Loucy (cell line): ENCODE measurements at regions not wholly inside any gene's neighbourhood (a gene's known extent, or its start where the extent isn't known, plus 50 kb on each side); places are given as distances from the start of the nearest gene placed in this dataset.

Source experiments
- H2AFZ ChIP-seq: fragments of 200-600 bp; sonication (generic); 2 replicates; pipeline ENCODE4 v1.6.0; 2016; ENCODE audit warnings: antibody characterized with exemption, mild to moderate bottlenecking, low read length, moderate library complexity
- H3F3A ChIP-seq: fragments of 200-600 bp; 2 replicates; pipeline ENCODE4 v1.6.0; 2016; ENCODE audit warnings: antibody characterized with exemption, low read depth, mild to moderate bottlenecking
- H3K27me3 ChIP-seq: fragments of 200-600 bp; sonication (generic); 2 replicates; pipeline ENCODE4 v1.6.1; 2014; ENCODE audit warnings: low read length, mild to moderate bottlenecking; ENCODE audit not compliant: insufficient read depth, poor library complexity, severe bottlenecking
- H3K36me3 ChIP-seq: fragments of 200-600 bp; sonication (generic); 2 replicates; pipeline ENCODE4 v1.6.1; 2016; ENCODE audit warnings: low read length; ENCODE audit not compliant: insufficient read depth
- H3K4me1 ChIP-seq: fragments of 200-600 bp; sonication (generic); 2 replicates; pipeline ENCODE4 v1.5.1; 2014; ENCODE audit warnings: low read length, mild to moderate bottlenecking; ENCODE audit not compliant: insufficient read depth, poor library complexity, severe bottlenecking
- H3K4me2 ChIP-seq: fragments of 200-600 bp; sonication (generic); 2 replicates; pipeline ENCODE4 v1.6.0; 2014; ENCODE audit warnings: antibody characterized with exemption, low read length, low read depth, mild to moderate bottlenecking; ENCODE audit not compliant: poor library complexity, severe bottlenecking
- H3K4me3 ChIP-seq: fragments of 200-600 bp; sonication (generic); 2 replicates; pipeline ENCODE4 v1.5.1; 2014; ENCODE audit warnings: low read length, mild to moderate bottlenecking, mixed read lengths; ENCODE audit not compliant: poor library complexity, severe bottlenecking
- H3K79me2 ChIP-seq: fragments of 200-600 bp; sonication (generic); 2 replicates; pipeline ENCODE4 v1.6.1; 2014; ENCODE audit warnings: low read length; ENCODE audit not compliant: insufficient read depth
- H3K9ac ChIP-seq: fragments of 200-600 bp; sonication (generic); 2 replicates; pipeline ENCODE4 v1.6.0; 2014; ENCODE audit warnings: mild to moderate bottlenecking, low read depth, low read length, moderate library complexity; ENCODE audit not compliant: poor library complexity, severe bottlenecking
- H3K9me2 ChIP-seq: fragments of 200-600 bp; sonication (generic); replicated peaks from 2 replicates; pipeline ENCODE4 v1.6.1; 2016; ENCODE audit warnings: low read depth, low read length, mixed read lengths
- H3K9me3 ChIP-seq: fragments of 200-600 bp; sonication (generic); 2 replicates; pipeline ENCODE4 v1.6.1; 2014; ENCODE audit warnings: mild to moderate bottlenecking, antibody characterized with exemption, low read length, low read depth; ENCODE audit not compliant: insufficient read depth
- H4K20me1 ChIP-seq: fragments of 200-600 bp; sonication (generic); 2 replicates; pipeline ENCODE4 v1.6.0; 2014; ENCODE audit warnings: antibody characterized with exemption, low read length, mild to moderate bottlenecking; ENCODE audit not compliant: insufficient read depth, poor library complexity, severe bottlenecking
- CTCF ChIP-seq: fragments of 200-600 bp; sonication (generic); conservative IDR thresholded peaks from 2 replicates; pipeline ENCODE4 v1.5.1; 2014; ENCODE audit warnings: mild to moderate bottlenecking, antibody characterized with exemption, low read length
- EZH2phosphoT487 ChIP-seq: fragments of 200-600 bp; IDR thresholded peaks from 2 replicates; pipeline ENCODE4 v1.6.1; 2018; ENCODE audit warnings: antibody characterized with exemption, mild to moderate bottlenecking, moderate library complexity, borderline replicate concordance

- H3K9me3 ChIP-seq: no peaks in the 10 kb centered on the region
- H3K4me1 ChIP-seq: no peaks in the 10 kb centered on the region
- no peaks in the 10 kb centered on the region for H3K79me2 ChIP-seq
- H3K4me2 ChIP-seq: no peak overlapping the region
- no peaks in the 10 kb centered on the region for H3K27me3 ChIP-seq
- H2AFZ ChIP-seq: no peak overlapping the region
- H3K9ac ChIP-seq: no peak overlapping the region
- H3K9me2 ChIP-seq: no peaks in the 10 kb centered on the region
- TF ChIP-seq EZH2phosphoT487 (no peak), CTCF (no peak)
- no peak overlapping the region for H3K4me3 ChIP-seq
- H3F3A ChIP-seq: no peaks in the 10 kb centered on the region
- H3K36me3 ChIP-seq: no peaks in the 10 kb centered on the region
- H4K20me1 ChIP-seq: no peaks in the 10 kb centered on the region
Measured at GRCh38 chr22:17303840-17304779, 65.2 kb upstream of the CECR2 start.

GRCh38 chr22:17303441-17303839, 65.8 kb upstream of the CECR2 start:
- Histone ChIP-seq H3K79me2 (no peaks in the 10 kb centered on the region), H3K9me2 (no peaks in the 10 kb centered on the region), H3K9me3 (no peaks in the 10 kb centered on the region), H4K20me1 (no peaks in the 10 kb centered on the region), H3K4me1 (no peaks in the 10 kb centered on the region), H2AFZ (no peak overlapping the region), H3K27me3 (no peaks in the 10 kb centered on the region), H3K4me3 (no peak overlapping the region), H3K4me2 (no peak overlapping the region), H3F3A (no peaks in the 10 kb centered on the region), H3K36me3 (no peaks in the 10 kb centered on the region), H3K9ac (no peak overlapping the region)
- TF ChIP-seq CTCF (no peak), EZH2phosphoT487 (no peak)

GRCh38 chr22:17302616-17303015, 66.6 kb upstream of the CECR2 start:
- Histone ChIP-seq H3K36me3 (no peaks in the 10 kb centered on the region), H3K4me1 (no peaks in the 10 kb centered on the region), H3K4me3 (no peak overlapping the region), H3K4me2 (no peak overlapping the region), H2AFZ (no peak overlapping the region), H3K79me2 (no peaks in the 10 kb centered on the region), H3F3A (no peaks in the 10 kb centered on the region), H3K9me2 (no peaks in the 10 kb centered on the region), H4K20me1 (no peaks in the 10 kb centered on the region), H3K27me3 (no peaks in the 10 kb centered on the region), H3K9ac (no peak overlapping the region), H3K9me3 (no peaks in the 10 kb centered on the region)
- TF ChIP-seq EZH2phosphoT487: no peak
- TF ChIP-seq CTCF: no peak
